Occipital lobe (tissue), 1 donor: ENCODE measurements at regions not wholly inside any gene's neighbourhood (a gene's known extent, or its start where the extent isn't known, plus 50 kb on each side); places are given as distances from the start of the nearest gene placed in this dataset.
"Not testable (repeated sequence)": the region's sequence is repeated elsewhere in the genome, so short reads cannot be mapped to it uniquely, and the experiment has no call there.

Experiments used
- DNase-seq: peaks from one replicate; lab custom pipeline; 2025; lab: John Stamatoyannopoulos, UW

DNA sequence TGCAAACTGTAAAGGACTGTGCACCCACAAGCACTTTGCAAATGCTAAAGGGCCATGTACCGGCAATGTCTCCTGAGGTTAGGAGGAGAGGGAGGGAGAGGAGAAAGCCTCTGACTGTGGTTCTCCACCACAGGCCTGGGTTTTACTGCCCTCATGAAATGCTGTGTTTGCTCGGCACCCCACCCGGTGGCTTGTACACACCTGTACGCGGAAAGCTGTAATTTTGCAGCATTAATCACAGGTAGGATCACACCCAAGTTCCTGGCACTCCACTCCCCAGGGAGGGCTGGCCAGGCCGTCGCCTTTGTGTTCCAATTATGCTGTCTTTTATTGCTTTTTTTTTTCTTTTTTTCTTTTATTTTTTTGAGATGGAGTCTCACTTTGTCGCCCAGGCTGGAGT lies 78.5 kb upstream of the MYL10 start:
- no peak for DNase-seq

DNA sequence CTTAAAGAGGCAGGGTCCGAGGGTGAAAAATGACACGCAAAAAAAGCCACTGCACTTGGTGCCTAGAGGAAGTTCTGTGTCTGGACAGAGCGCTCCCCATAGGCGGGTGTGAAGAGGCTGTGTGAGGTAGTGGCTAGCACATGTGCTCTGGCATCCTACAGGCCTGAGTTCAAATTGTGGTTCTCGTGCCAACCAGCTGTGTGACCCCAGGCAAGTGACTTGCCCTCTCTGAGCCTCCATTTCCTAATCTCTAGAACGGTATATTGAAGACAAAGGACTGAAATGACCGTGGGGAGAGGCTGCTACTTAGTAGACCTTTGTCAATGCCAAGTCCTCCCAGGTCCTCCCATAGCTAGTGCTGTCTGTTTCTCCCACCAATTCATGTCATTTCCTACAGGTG lies 79.1 kb upstream of the MYL10 start:
- no peak for DNase-seq

DNA sequence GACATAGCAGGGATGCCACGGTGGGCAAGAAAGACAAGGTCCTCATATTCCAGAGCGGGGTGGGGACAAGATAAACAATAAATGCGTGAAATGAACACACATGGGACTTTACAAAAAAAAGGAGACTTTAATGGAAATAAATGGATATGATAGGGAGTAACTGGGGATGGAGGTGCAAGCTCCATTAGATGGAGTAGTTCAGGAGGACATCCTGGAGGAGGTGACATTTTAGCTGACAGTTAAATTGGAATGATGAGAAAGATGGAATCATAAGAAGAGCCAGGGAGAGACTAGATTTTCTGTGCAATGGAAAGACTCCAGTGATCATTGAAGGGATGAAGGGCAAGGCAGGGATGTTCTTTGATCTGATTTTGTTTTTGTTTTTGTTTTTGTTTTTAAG lies 83.6 kb upstream of the MYL10 start:
- no peak for DNase-seq

DNA sequence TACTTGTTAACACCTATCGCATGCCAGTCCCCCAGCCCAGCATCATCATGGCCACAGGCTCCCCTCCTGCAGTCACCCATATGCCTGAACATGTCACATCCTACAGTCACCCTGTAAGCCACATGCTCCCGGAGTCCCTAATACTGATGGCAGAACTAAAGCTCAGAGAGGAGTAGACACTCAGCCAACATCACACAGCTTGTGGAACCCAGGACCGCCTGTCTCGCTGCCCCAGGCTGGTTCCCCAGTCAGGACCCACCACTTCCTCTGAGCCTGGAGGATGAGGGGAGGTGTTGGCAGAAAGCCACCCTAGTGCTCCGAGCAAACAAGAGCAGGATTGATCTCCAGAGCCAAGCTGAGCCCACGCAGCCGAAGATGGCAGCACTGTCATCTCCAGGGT lies 85.0 kb upstream of the MYL10 start:
- DNase-seq: no peak

DNA sequence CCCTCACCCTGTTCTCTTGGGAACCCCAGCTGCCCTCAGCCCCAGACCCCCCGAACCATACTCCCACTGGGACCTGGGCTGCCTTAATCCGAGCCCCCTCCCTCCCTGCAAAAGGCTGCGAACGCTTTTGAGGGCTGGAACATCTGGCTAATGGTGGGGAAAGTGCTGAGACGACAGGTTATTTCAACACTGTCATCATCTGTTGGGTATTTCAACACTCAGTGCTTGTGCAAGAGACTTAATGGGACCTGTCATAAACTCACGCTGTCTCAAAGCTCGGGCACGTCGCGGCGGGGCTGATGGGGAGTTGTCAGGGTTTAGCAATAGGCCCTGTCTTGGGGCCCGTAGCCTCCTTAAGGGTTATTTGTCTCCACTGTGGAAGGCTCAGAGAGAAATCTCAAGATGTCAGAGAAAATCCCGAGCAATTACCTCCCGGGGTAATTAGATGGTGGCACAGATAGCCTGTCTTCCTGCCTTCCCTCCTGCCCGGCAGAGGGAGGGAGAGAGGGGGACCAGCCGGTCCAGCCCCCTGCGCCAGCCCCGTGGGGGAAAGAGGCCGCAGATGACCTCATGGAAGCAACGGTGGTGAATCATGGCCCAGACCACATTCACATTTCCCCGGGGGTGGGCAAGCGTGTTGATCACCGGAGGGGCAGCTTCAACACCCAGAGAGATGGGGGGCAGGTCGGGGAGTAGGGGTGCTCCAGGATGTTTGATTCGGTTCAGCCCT lies 88.7 kb upstream of the MYL10 start:
- DNase-seq: no peak

DNA sequence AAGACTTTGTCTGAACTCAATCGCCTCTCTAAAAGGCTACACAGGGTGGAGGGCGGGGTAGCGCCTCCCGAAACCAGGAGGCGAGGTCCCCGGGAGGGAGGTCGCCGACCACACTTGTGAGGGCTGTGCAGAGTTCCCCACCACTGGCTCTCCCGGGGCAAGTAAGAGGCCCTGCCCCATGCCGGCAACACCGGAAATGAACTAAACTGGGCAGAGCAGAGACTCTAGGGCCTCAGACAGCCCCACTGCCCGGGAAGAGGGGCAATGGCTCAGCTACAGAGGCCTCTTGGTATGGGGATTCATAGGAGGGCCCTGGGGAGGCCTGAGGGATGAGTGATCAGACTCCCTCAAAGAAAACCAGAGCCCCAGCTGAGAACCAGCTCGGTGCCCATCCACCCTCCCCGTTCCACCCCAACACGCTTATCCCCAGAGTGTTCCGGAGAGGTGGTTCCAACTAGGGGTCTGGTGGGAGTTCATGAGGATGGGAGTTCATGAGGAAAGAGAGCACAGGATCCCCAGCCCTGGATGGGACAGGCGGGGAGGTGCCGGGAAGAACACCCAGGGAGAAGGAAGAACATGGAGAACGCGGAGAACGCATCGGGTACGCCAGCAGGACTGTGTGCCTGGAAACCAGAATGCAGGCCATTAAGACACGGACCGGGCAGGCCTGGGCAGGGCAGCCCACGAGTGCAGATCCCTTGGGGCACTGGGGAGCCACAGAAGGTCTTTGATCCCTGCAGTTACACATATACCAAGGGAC lies 89.4 kb upstream of the MYL10 start:
- DNase-seq: no peak

DNA sequence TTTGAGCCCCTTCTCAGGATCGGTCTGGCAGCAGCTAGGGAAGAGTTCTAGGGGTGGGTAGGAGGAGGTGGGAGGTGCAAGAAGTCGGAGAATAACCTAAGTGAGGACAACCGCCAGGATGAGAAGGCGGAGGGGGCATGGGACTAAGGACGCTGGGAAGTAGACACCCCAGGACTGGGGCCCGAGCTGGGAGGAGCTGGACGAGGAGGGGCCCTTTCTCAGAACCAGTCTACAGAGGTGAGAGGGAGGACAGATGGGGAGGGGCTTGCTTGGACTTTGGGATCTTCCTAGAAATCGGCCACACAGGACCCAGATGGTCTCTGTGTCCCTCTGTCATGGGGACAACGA lies 90.0 kb upstream of the MYL10 start:
- no peak for DNase-seq

DNA sequence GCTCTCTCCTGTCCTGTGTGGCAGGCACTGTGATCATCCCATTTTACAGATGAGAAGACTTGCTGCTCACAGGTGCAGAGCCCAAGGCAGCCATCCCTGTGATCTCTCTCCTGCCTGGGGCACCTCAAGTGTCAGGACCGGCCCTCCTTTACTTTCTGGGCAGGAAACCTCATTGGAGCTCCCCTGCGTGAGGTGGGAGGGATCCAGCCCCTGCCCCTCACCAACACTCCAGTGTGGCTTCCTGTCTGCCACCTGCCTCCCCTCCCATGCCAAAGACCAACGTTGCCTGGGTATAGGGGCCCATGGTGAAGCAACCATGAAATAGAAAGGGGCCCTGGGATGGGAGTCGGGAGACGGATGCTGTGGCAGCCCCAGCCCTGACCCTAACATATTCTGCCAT lies 91.2 kb upstream of the MYL10 start:
- DNase-seq: no peak

DNA sequence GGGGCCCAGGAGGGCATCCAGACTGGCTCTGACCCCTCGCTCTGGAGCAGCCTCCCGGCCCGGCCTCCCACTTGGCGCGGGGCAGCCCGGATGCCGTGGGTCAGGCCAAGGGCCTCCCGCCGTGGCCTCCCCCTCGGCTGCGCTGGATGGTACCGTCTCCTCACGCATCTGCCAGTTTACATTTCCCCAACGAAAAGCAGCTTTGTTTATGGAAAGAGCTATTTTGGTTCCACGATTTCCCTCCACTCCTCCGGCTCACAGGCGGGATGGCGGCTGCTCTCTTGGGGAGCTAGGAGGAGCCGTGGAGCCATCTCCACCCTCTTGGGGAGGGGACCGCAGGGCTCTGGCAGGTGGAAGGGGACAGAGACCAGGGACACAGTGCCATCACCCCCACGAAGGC lies 93.2 kb upstream of the MYL10 start:
- DNase-seq: no peak

DNA sequence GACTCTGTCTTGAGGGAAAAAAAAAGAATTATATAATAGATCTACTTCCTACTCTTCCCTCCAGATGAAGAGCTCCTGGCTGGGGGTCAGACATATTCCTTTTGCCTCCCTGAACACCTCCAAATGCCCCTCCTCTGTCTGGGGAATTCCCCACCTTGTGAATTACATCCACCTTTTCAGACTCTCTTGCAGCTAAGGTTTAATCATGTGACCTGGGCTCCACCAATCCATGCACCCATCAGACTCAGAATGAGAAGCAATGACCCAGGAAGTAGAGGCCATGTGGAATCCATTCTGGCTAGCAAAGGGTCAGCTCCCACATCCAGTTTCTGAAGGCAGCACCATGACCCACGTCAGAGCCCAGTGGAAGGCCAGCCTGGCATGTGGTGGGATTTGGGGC lies 93.6 kb upstream of the CUX1 start:
- DNase-seq: no peak

DNA sequence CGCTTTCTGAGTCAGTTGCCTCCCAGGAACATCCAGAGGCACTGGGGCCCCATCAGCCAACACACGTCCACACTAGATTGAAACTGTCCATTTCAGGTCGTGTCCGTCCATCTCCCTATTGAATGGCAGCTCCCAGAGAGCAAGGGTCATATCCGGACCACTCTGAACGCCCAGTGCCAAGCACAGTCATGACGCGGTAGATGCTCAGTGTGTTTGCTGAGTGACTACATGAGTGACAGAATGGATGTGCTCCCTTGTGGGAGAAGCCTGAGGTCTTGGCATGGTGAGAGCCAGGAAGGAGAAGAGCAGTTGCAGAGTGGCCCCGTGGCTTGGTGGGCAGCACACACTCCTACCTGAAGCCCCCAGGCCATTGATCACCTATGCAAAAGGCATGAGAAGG lies 92.5 kb upstream of the CUX1 start:
- no peak for DNase-seq

DNA sequence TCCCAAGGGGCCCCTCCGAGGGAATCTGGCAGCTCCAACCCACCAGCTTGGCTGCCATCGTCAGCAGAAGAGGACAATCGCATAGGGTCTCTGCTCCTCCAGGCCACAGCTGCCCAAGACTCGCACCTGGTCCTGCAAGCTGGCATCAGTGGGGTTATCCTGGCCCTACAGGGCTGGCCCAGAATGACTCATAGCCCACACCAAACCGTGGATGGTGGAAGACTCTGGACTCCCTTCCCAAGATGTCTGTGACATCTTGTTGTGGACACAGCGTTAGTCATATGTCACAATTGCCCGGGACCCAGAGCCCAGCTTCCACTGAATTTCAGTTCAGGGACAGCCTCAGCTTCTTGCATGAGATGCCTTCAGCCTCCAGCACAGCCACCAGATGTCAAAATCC lies 91.5 kb upstream of the CUX1 start:
- no peak for DNase-seq

DNA sequence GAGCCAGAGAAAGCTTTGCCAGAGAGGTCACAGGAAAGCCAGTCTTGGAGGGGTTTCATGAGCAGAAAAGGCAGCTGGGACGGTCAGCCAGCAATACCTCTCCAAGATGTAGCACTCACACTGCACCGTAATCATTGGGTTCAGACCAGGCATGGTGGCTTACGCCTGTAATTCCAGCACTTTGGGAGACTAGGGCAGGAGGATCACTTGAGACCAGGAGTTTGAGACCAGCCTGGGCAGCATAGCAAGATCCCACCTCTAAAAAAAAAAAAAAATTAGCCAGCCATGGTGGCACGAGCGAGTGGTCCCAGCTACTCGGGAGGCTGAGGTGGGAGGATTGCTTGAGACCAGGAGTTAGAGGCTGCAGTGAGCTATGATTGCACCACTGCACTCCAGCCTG lies 90.2 kb upstream of the CUX1 start:
- no peak for DNase-seq

DNA sequence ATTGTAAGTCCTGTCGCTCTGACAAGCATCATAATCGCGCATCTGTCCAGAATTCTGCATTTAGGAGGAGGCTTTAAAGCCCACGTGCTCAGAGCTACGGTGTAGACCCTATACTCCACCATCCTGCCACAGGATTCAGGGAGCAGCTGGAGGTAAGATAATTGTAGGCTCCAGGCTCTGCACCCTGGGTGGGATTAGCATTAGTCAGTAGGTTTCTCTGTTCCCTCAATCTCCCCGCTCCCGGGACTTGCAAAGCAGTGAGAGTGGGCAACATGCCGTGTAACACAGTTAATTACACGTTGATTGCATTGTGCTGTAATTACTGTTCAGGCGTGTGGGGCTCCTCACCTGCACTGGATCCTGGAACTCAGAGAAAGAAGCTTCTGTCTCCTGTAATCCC lies 89.3 kb upstream of the CUX1 start:
- DNase-seq: no peak

DNA sequence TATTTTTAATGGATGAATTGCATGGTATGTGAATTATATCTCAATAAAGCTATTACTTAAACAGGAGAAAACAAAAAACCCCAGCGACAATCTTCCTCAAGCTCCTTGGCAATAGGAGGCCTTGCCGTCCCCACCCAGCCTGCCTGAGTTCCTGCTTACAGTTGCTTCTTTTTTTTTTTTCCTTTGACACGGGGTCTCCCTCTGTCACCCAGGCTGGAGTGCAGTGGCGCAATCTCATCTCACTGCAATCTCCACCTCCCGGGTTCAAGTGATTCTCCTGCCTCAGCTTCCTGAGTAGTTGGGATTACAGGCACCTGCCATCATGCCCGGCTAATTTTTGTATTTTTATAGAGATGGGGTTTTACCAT lies 88.6 kb upstream of the CUX1 start:
- DNase-seq: not testable (repeated sequence)

DNA sequence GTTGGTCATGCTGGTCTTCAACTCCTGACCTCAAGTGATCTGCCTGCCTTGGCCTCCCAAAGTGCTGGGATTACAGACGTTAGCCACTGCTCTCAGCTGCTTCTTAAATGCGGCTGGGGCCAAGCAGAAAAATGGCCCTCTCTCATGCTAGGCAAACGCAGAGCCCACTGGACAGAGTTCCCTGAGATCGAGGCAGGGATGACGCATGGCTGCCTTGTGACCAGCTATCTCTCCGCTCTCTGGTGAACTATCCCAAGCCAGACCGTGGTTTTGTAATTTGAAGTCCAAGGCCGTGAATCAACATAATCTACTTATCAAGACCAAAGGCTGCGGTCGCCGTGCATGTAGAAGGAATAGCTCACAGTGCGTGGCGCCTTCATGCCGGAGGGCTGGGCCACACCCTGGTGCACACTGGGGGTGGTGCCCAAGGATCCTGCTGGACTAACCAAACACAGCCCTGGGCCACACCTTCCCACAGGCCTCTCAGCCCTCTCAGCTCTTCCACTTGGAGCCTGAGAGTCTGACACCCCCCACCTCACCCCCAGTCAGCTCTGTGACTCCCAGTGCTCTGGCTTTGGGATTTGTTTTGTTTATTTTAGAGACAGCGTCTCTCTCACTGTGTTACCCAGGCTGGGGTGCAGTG lies 88.1 kb upstream of the CUX1 start:
- no peak for DNase-seq

DNA sequence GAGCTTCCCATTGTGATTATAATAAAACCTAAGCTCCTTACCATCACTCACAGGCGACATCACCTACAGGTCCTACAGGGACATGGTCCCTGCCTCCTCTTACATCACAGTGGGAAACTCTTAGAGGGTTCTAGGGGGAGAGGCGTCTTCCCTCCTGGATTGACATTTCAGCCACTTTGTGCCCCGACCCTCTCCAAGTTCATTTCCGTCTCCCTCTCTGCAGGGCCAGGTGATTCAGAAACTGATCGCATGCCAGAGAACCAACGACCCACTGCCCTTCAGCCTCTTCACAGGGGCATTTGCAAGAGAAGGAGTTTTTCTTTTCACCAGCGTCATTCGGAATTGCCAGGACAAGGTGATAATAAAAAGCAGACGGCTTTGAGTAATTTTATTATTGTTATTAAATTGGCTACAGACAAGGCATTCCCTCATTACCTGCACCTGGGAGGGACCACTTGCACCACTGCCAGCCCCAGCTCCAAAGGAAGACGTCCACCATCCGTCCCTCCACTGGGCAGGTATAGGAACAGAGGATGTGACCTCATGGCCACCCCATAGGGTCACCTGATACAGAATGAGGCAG lies 85.8 kb upstream of the CUX1 start:
- DNase-seq: no peak

DNA sequence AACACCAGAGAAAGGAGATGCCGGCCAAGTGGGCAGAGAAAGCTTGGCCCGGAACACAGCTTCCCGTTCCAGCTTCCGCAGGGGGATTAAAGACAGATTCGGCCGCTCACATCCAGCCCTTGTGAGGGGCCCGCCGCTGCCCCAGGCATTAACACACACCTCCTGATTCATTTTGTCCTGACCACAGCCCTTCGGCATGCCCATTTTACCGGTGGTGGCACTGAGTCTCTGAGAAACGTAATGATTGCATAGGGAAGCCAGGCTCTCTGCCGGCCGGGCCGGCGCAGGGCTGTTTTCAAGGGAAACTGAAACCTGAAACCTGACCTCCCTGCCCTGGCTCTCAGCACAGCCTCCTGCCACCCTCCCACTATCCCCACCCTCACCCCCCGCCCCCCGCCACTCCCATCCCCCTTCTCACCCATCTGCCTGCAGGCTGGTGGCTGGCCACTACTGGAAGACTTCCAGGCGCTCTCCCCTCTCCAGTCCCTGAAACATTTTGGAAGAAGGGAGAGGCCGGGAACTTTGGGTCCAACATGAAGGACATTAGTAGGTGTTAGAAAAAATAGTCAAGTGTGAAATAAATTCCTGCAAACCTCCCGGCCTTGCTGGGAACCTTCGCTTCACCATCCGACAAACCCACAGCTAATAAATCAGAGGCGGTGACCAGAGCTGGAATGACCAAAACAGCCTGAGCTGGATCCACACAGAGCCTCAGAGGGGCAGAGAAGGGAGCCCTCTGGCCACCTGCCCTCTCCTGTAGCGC lies 83.5 kb upstream of the CUX1 start:
- DNase-seq: no peak

DNA sequence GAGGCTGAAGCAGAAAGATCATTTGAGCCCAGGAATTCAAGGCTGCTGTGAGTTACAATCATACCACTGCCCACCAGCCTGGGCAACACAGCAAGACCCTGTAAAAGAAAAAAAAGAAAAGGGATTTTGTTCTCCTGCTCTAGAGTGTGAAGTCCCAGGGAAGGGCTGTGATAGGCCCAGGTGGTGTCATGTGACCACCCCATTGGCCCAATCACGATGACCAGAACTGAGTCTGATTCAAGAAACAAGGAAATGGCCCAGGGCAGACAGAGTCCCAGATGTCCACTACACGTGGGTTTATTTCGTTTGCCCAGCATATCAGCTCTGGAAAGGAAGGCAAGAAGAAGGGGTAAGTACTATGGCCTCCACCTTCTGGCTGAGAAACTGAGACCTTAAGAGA lies 81.3 kb upstream of the CUX1 start:
- DNase-seq: no peak

DNA sequence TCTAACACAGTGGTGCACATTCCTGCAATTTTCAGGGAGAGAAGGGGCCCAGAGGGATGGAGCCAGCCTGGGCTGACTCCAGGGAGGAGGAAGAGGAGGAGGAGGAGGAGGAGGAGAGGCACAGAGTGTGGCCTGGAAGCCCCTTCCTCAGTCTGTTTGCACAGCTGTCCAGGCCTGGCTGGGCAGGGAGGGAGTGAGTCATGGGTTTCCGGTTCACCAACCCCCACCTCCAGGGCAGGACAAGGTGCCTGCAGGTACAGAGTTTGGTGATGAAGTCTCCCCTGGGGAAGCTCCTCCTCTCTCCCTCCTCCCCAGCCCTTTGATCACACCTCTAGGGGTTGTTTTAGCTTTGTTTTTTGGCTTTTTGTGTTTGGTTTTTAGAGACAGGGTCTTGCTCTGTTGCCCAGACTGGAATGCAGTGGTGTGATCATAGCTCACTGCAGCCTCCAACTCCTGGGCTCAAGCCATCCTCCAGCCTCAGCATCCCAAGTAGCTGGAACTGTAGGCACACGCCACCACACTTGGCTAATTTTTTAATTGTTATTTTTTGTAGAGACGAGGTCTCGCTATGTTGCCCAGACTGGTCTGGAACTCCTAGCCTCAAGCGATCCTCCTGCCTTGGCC lies 77.5 kb upstream of the CUX1 start:
- no peak for DNase-seq

DNA sequence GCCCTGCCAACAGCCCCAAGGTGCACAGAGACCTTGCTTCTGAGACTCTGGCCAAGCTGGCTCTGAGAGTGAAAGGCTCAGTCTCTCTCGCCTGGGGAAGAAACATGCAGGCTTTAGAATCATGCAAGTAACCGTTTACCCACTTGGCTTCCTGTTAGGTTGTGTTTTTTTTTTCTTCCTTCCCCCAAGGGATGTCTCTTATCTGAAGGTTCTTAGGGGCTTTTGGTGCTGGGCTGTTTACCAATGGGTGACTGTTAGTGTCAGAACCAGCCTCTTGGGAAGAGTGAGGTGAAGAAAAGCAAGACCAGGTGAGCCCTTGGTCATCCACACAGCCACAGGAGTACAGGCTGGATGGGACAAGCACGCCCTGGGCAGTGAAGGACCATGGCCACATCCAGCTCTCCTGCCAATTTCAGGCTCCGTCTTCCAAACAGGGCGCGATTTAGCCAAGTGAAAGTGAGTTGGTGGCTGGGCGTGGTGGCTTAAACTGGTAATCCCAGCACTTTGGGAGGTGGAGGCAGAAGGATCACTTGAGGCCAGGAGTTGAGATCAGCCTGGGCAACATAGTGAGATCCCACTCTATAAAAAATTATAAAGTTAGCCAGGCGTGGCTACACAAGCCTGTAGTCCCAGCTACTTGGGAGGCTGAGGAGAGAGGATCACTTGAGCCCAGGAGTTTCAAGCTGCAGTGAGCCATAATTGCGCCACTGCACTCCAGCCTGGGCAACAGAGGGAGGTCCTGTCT lies 76.3 kb upstream of the CUX1 start:
- no peak for DNase-seq
